ENCODE measurements at regions not wholly inside any gene's neighbourhood (a gene's known extent, or its start where the extent isn't known, plus 50 kb on each side); places are given as distances from the start of the nearest gene placed in this dataset.

DNA sequence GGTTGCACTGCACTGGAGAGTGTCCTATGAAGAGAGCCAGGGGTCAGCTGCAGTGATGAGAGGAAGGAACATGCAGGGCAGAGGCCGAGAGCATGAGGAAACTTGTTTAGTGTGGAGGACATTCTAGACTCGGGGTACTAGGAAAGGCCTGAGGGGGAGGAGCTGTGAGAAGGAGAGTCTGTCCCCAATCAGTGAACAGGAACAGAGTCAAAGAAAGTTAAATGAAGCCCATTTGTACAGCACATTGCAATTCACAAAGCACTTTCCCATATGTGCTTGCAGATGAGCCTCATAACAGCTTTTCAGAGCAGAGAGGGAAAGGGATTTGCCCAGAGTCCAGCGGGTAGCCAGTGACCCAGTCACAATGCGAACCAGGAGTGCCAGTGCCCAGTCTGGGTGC is 83.4 kb downstream of the NAV1 start:
- TF ChIP-seq, protein P1, sequence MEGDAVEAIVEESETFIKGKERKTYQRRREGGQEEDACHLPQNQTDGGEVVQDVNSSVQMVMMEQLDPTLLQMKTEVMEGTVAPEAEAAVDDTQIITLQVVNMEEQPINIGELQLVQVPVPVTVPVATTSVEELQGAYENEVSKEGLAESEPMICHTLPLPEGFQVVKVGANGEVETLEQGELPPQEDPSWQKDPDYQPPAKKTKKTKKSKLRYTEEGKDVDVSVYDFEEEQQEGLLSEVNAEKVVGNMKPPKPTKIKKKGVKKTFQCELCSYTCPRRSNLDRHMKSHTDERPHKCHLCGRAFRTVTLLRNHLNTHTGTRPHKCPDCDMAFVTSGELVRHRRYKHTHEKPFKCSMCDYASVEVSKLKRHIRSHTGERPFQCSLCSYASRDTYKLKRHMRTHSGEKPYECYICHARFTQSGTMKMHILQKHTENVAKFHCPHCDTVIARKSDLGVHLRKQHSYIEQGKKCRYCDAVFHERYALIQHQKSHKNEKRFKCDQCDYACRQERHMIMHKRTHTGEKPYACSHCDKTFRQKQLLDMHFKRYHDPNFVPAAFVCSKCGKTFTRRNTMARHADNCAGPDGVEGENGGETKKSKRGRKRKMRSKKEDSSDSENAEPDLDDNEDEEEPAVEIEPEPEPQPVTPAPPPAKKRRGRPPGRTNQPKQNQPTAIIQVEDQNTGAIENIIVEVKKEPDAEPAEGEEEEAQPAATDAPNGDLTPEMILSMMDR (IDR thresholded peaks at IDR 0.05; ENCODE audit: insufficient read depth, low read length, poor library complexity, severe bottlenecking), result no peak
- Histone ChIP-seq H3K4me3 (ENCODE audit: low read depth, low read length) (no peak overlapping the region), H3K27me3 (ENCODE audit: control insufficient read depth, insufficient read depth, low read length) (no peaks in the 10 kb centered on the region), H3K36me3 (ENCODE audit: control insufficient read depth, insufficient read depth, low read length) (peaks cover 1% of the 10 kb centered on the region)
- DNase-seq (ENCODE audit: low read depth), result no peak

DNA sequence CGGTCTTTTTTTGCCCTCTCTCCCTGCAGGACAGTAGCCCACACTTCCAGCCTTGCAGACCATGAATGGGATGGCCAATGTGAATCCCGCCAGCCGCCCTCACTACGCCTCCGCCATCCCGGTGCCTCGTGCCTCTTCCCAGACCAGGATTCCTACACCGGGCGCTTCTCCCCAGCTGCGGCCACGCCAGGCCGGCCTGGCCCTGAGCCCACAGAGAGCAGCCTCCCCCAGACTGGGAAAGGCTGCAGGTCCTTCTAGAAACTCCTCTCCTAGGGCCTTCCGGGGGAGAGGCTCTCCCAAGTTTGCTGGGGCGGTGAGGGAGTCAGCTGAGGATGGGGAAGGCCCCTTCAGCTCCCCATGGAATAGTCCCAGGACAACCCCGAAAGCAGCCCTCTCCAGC is 83.9 kb downstream of the NAV1 start:
- H3K4me3 ChIP-seq (ENCODE audit: low read depth, low read length), result no peak overlapping the region
- TF ChIP-seq, protein P1 (IDR thresholded peaks at IDR 0.05; ENCODE audit: insufficient read depth, low read length, poor library complexity, severe bottlenecking), result no peak
- no peak for DNase-seq (ENCODE audit: low read depth)
- H3K27me3 ChIP-seq (ENCODE audit: control insufficient read depth, insufficient read depth, low read length), result no peaks in the 10 kb centered on the region
- H3K36me3 ChIP-seq (ENCODE audit: control insufficient read depth, insufficient read depth, low read length), result peaks cover 1% of the 10 kb centered on the region

DNA sequence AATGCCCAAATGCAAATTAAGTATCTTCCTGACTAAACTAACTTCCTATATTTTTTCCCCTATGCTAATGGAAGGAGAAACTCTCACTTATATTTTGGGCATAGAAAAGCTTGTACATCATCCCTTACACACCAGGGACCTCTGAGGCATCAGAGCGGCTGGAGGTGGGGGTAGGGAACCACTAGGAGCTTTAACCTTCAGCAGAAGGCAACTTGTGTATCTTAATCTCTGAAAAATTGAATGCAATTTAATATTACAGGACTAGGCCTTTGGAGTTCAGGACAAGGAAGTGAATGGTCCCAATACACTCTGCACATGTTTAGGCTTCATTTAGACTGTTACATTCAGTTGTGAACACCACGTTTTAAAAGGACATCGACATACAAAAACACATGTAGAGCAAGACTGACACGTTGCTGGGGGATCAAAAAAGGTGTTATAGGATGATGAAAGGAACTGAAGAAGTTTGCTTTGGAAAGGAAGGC is 85.9 kb downstream of the NAV1 start:
- TF ChIP-seq, protein P1 (IDR thresholded peaks at IDR 0.05; ENCODE audit: insufficient read depth, low read length, poor library complexity, severe bottlenecking), result no peak
- no peak for DNase-seq (ENCODE audit: low read depth)

DNA sequence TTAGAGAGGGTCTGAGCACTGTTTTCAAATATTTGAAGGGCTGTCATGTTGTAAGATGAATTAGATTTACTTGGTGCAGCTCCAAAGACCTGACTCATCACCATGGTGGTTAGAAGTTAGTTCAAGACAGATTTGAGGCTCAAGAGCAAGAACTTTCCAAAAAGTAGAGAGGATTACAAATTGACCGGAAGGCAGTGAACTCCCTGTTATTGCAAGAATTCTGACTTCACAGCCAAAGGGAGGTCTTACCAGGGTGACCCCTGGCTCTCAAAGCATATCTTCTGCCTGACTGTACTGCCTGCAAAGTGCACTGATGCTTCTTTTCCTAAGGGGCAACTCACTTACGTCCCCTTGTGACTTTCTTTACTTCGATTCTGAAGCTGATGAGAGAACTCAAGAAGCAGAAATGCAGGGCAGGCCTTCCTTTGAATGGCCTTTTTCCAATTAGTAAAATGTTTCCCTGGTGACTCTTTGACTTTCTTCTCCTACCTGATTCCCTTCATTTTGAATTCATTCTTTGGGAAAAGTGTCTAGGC is 86.4 kb downstream of the NAV1 start:
- TF ChIP-seq, protein P1 (IDR thresholded peaks at IDR 0.05; ENCODE audit: insufficient read depth, low read length, poor library complexity, severe bottlenecking), result no peak
- no peaks in the 10 kb centered on the region for H3K27me3 ChIP-seq (ENCODE audit: control insufficient read depth, insufficient read depth, low read length)
- H3K36me3 ChIP-seq (ENCODE audit: control insufficient read depth, insufficient read depth, low read length), result peaks cover 1% of the 10 kb centered on the region
- H3K4me3 ChIP-seq (ENCODE audit: low read depth, low read length), result no peak overlapping the region
- no peak for DNase-seq (ENCODE audit: low read depth)

More for the DNA sequence above, 85.9 kb downstream of the NAV1 start:
- peaks cover 1% of the 10 kb centered on the region for H3K36me3 ChIP-seq (ENCODE audit: control insufficient read depth, insufficient read depth, low read length)
- no peaks in the 10 kb centered on the region for H3K27me3 ChIP-seq (ENCODE audit: control insufficient read depth, insufficient read depth, low read length)
- no peak overlapping the region for H3K4me3 ChIP-seq (ENCODE audit: low read depth, low read length)

DNA sequence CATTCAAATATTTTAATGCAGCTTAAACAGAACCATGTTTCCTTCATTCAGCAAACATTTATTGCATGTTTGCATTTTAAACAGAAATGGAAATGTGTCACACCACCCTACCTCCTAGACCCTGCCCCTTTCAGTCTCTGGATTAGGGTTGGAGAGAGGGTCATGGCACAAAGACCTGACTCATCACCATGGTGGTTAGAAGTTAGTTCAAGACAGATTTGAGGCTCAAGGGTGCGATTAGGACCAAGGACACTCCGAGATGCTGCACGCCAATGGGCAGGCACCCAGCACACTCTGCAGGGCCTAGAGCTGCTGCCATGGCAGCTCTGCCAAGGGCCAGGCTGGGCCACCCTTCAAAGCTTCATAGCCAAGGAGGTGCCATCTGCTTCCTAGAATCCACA is 86.9 kb downstream of the NAV1 start:
- DNase-seq (ENCODE audit: low read depth), result no peak
- Histone ChIP-seq H3K4me3 (ENCODE audit: low read depth, low read length) (no peak overlapping the region), H3K27me3 (ENCODE audit: control insufficient read depth, insufficient read depth, low read length) (no peaks in the 10 kb centered on the region), H3K36me3 (ENCODE audit: control insufficient read depth, insufficient read depth, low read length) (peaks cover 1% of the 10 kb centered on the region)
- TF ChIP-seq, protein P1 (IDR thresholded peaks at IDR 0.05; ENCODE audit: insufficient read depth, low read length, poor library complexity, severe bottlenecking), result no peak

DNA sequence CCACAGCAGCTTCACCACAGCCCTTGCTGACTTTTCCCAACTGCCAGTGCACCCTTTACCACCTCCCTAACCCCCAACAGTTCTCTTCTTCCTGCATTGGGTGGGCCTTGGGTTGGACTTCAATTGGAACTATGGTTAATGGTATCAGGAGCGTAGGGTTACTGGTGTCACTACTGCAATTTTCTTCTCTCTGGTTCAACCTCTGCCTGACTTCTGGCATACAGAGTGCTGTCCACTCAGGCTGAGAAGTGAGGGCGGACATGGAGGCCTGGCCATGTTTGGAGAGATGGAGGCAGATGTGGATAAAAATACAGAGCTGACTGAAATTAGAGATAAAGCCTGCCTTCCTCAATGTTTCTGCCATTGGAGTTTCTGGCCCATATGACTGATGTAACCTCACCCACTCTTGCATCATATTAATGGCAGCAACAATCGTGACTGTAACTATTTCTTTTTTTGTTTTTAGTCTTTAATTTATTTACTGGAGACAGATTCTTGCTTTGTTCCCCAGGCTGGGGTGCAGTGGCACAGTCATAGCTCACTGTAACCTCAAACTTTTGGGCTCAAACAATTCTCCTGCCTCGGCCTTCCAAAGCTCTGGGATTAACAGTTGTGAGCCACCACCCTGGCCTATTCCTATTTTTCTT is 87.8 kb downstream of the NAV1 start:
- H3K36me3 ChIP-seq (ENCODE audit: control insufficient read depth, insufficient read depth, low read length), result peaks cover 1% of the 10 kb centered on the region
- H3K4me3 ChIP-seq (ENCODE audit: low read depth, low read length), result no peak overlapping the region
- TF ChIP-seq, protein P1 (IDR thresholded peaks at IDR 0.05; ENCODE audit: insufficient read depth, low read length, poor library complexity, severe bottlenecking), result no peak
- H3K27me3 ChIP-seq (ENCODE audit: control insufficient read depth, insufficient read depth, low read length), result no peaks in the 10 kb centered on the region
- no peak for DNase-seq (ENCODE audit: low read depth)

All from kidney epithelial cell (primary cell).